ENCODE measurements at regions not wholly inside any gene's neighbourhood (a gene's known extent, or its start where the extent isn't known, plus 50 kb on each side); places are given as distances from the start of the nearest gene placed in this dataset.

DNA sequence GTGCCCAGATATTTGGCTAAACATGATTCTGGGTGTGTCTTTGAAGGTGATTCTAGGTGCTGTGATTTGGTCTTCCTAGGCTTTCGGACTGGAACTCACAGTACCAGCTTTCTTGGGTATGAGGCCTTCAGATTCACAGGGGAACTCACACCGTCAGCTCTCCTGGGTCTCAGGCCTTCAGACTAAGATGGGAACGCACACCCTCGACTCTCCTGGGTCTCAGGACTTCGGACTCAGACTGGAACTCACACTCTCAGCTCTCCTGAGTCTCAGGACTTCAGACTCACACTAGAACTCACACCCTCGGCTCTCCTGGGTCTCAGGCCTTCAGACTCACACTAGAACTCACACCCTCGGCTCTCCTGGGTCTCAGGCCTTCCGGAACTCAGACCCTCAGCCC, 137.7 kb downstream of the CRLF2 start:
- Histone ChIP-seq H3K36me3 (ENCODE audit: control insufficient read depth, insufficient read depth, low read length) (no peaks in the 10 kb centered on the region), H3K9me1 (ENCODE audit: control insufficient read depth, insufficient read depth, low read length) (no peaks in the 10 kb centered on the region), H2AFZ (ENCODE audit: low read depth, low read length) (no peak overlapping the region), H3K4me3 (no peak overlapping the region), H3K9me3 (replicated peaks; ENCODE audit: control insufficient read depth, insufficient read depth, low read depth, low read length) (no peaks in the 10 kb centered on the region), H3K9ac (ENCODE audit: insufficient read depth in 1 of 2, low read depth in 2 of 2, low read length in 2 of 2) (no peak overlapping the region), H4K20me1 (replicated peaks; ENCODE audit: control insufficient read depth, insufficient read depth, low read length) (no peaks in the 10 kb centered on the region), H3K27ac (ENCODE audit: extremely low read depth, low read depth, low read length) (no peak overlapping the region), H3K4me1 (replicated peaks in 1 of 2; ENCODE audit: control insufficient read depth in 2 of 2, insufficient read depth in 2 of 2, low read length in 2 of 2) (no peaks in the 10 kb centered on the region), H3K79me2 (ENCODE audit: control insufficient read depth, insufficient read depth, low read length) (no peaks in the 10 kb centered on the region), H3K27me3 (ENCODE audit: control insufficient read depth in 2 of 2, insufficient read depth in 2 of 2, low read length in 2 of 2) (peaks cover 0 to 11% of the 10 kb centered on the region in 2 experiments; a peak in 1 of 5 replicates), H3K4me2 (ENCODE audit: insufficient read depth, low read length) (no peak overlapping the region)
- FAIRE-seq, result no peak
- WGBS (ENCODE audit: insufficient coverage, low coverage, missing lambda C conversion rate), result 0% methylated on average over 5 of the region's 8 CpGs
- TF ChIP-seq, protein P1, sequence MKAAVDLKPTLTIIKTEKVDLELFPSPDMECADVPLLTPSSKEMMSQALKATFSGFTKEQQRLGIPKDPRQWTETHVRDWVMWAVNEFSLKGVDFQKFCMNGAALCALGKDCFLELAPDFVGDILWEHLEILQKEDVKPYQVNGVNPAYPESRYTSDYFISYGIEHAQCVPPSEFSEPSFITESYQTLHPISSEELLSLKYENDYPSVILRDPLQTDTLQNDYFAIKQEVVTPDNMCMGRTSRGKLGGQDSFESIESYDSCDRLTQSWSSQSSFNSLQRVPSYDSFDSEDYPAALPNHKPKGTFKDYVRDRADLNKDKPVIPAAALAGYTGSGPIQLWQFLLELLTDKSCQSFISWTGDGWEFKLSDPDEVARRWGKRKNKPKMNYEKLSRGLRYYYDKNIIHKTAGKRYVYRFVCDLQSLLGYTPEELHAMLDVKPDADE (conservative IDR thresholded peaks at IDR 0.05; ENCODE audit: control insufficient read depth, low read depth, low read length), result no peak
- TF ChIP-seq ZNF133 (CRISPR knock-in tag; IDR thresholded peaks at IDR 0.05), result no peak
- no peak for TF ChIP-seq HDGF (IDR thresholded peaks at IDR 0.05)
- no peak for TF ChIP-seq HDAC2 (IDR thresholded peaks at IDR 0.05)
- TF ChIP-seq GATAD2A (IDR thresholded peaks at IDR 0.05), result no peak
- no peak for TF ChIP-seq SRSF9 (IDR thresholded peaks at IDR 0.05; ENCODE audit: borderline replicate concordance, low read depth, low read length)
- no peak for TF ChIP-seq ZNF766 (CRISPR knock-in tag; conservative IDR thresholded peaks at IDR 0.05)
- TF ChIP-seq, protein P2, sequence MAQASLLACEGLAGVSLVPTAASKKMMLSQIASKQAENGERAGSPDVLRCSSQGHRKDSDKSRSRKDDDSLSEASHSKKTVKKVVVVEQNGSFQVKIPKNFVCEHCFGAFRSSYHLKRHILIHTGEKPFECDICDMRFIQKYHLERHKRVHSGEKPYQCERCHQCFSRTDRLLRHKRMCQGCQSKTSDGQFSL (CRISPR knock-in tag; IDR thresholded peaks at IDR 0.05), result no peak
- TF ChIP-seq, protein P2 (tag; IDR thresholded peaks at IDR 0.05), result no peak
- TF ChIP-seq FOS (IDR thresholded peaks at IDR 0.05; ENCODE audit: extremely low read depth, insufficient read length), result no peak
- TF ChIP-seq, protein P3, sequence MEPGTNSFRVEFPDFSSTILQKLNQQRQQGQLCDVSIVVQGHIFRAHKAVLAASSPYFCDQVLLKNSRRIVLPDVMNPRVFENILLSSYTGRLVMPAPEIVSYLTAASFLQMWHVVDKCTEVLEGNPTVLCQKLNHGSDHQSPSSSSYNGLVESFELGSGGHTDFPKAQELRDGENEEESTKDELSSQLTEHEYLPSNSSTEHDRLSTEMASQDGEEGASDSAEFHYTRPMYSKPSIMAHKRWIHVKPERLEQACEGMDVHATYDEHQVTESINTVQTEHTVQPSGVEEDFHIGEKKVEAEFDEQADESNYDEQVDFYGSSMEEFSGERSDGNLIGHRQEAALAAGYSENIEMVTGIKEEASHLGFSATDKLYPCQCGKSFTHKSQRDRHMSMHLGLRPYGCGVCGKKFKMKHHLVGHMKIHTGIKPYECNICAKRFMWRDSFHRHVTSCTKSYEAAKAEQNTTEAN (CRISPR knock-in tag; IDR thresholded peaks at IDR 0.05), result no peak
- TF ChIP-seq TCFL5 (CRISPR knock-in tag; conservative IDR thresholded peaks at IDR 0.05), result no peak
- no peak for TF ChIP-seq SETDB1 (IDR thresholded peaks at IDR 0.05; ENCODE audit: low read length)
- no peak for TF ChIP-seq SMARCE1 (IDR thresholded peaks at IDR 0.05)
- no TSS peak for BruUV-seq (replicated peaks)
- intact Hi-C loops (cut with micrococcal nuclease) (no loop called here), in situ Hi-C loops (cut with MboI) (no loop called here)
- ATAC-seq, result no peak
- ChIA-PET CTCF (ENCODE audit: low intra/inter-chr PET ratio) (no interaction called here), POLR2A (no interaction called here)
- no peak for DNase-seq (ENCODE audit: extremely low read depth in 1 of 4, low spot score in 3 of 4)
